Progenitor cell of endocrine pancreas (in vitro differentiated cells): ENCODE measurements at regions not wholly inside any gene's neighbourhood (a gene's known extent, or its start where the extent isn't known, plus 50 kb on each side); places are given as distances from the start of the nearest gene placed in this dataset.

Source experiments
- DNase-seq: peaks from one replicate; pipeline ENCODE4 v3.0.0; 2021; ENCODE audit warnings: low spot score; ENCODE audit not compliant: unreplicated experiment
- H3K27ac Mint-ChIP-seq: 2 replicates; pipeline ENCODE4 v1.8.0; 2021; ENCODE audit warnings: mild to moderate bottlenecking, moderate library complexity, mixed read lengths
- H3K27me3 Mint-ChIP-seq: 2 replicates; pipeline ENCODE4 v1.8.0; 2021; ENCODE audit warnings: mixed read lengths
- H3K36me3 Mint-ChIP-seq: 2 replicates; pipeline ENCODE4 v1.8.0; 2022; ENCODE audit warnings: mixed read lengths; ENCODE audit not compliant: insufficient read depth
- H3K4me1 Mint-ChIP-seq: 2 replicates; pipeline ENCODE4 v1.8.0; 2021; ENCODE audit warnings: low read depth, mixed read lengths
- H3K4me3 Mint-ChIP-seq: 2 replicates; pipeline ENCODE4 v1.8.0; 2021; ENCODE audit warnings: low read depth, mild to moderate bottlenecking, moderate library complexity, mixed read lengths
- H3K9me3 Mint-ChIP-seq: 2 replicates; pipeline ENCODE4 v1.8.0; 2021; ENCODE audit warnings: low read depth, mixed read lengths
- CTCF ChIP-seq: fragments of 200-600 bp; sonication (generic); IDR thresholded peaks from one replicate; pipeline ENCODE4 v1.5.0; 2021; ENCODE audit warnings: antibody characterized with exemption, mild to moderate bottlenecking; ENCODE audit not compliant: unreplicated experiment

DNA sequence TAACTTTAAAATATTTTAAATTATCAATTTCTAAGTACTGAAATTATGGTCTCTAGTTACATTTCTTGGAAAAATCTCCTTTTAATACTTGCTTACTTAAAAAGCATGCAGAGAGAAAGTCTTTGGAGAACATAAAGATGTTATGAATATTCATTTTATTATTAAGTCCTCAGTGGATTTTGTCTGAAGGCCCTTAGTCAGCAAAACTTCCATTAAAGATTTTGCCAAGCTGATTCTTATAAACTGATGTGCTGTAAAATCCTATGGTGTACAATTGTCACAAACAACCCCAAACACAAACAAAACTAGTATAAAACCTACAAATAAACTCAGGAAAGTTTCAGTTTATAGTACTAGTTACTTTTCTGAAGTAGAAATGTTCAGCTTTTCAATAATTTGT lies 372.7 kb downstream of the MEI4 start:
- Mint-ChIP-seq H3K27ac (no peak overlapping the region), H3K9me3 (no peaks in the 10 kb centered on the region), H3K27me3 (no peaks in the 10 kb centered on the region), H3K4me3 (no peak overlapping the region), H3K36me3 (no peaks in the 10 kb centered on the region), H3K4me1 (peaks cover 5% of the 10 kb centered on the region)
- TF ChIP-seq CTCF = no peak
- DNase-seq = no peak

GRCh38 chr6:78031228-78031627 lies 378.4 kb downstream of the MEI4 start:
- H3K27ac Mint-ChIP-seq = no peak overlapping the region
- peaks cover 11% of the 10 kb centered on the region for H3K9me3 Mint-ChIP-seq
- H3K27me3 Mint-ChIP-seq = no peaks in the 10 kb centered on the region
- H3K36me3 Mint-ChIP-seq = peaks cover 3% of the 10 kb centered on the region
- TF ChIP-seq CTCF = no peak
- H3K4me1 Mint-ChIP-seq = peaks cover 7% of the 10 kb centered on the region
- no peak overlapping the region for H3K4me3 Mint-ChIP-seq
- DNase-seq = no peak

DNA sequence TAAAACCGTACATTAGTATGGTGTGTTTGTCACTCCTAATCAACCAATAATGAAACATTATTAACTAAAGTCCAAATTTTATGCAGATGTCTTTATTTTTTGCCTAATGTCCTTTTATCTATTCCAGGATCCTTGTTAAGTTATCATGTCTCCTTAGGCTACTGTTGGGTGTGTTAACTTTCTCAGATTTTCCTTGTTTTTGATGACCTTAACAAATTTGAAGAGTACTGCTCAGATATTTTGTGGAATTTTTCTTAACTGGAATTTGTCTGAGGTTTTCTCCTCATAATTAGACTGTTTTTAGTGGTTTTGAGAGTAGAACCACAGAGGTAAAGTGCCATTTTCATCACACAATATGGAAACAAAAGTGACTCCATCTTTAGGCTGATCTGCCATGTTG lies 406.3 kb downstream of the MEI4 start:
- H3K27ac Mint-ChIP-seq = no peak overlapping the region
- no peaks in the 10 kb centered on the region for H3K27me3 Mint-ChIP-seq
- no peaks in the 10 kb centered on the region for H3K9me3 Mint-ChIP-seq
- no peaks in the 10 kb centered on the region for H3K4me1 Mint-ChIP-seq
- DNase-seq = no peak
- no peaks in the 10 kb centered on the region for H3K36me3 Mint-ChIP-seq
- H3K4me3 Mint-ChIP-seq = no peak overlapping the region
- no peak for TF ChIP-seq CTCF

GRCh38 chr6:78062993-78063392 lies 410.2 kb downstream of the MEI4 start:
- Mint-ChIP-seq H3K4me3 (no peak overlapping the region), H3K27ac (no peak overlapping the region), H3K27me3 (no peaks in the 10 kb centered on the region), H3K36me3 (no peaks in the 10 kb centered on the region), H3K4me1 (no peaks in the 10 kb centered on the region), H3K9me3 (peaks cover 3% of the 10 kb centered on the region)
- TF ChIP-seq CTCF = no peak
- no peak for DNase-seq

DNA sequence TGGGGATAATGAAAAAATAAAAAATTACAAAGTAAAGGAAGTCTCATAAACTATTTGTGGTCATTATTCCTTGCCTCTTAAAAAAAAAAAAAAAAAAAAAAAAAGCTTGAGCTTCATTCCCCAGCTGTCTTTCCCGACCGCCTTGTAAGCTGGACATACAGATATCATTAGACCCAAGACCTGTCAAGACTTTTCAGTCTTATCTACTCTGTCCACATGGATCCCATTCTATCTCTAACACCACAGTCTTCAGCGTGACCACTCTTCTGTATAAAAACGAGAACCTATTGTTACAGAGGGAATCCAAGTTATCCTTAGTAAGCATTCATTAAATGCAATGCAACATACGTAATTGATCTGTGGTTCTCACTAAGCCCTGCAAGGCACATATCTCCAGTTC lies 423.5 kb downstream of the MEI4 start:
- H3K9me3 Mint-ChIP-seq = peaks cover 5% of the 10 kb centered on the region
- no peaks in the 10 kb centered on the region for H3K27me3 Mint-ChIP-seq
- H3K4me1 Mint-ChIP-seq = peaks cover 5% of the 10 kb centered on the region
- DNase-seq = no peak
- H3K36me3 Mint-ChIP-seq = no peaks in the 10 kb centered on the region
- no peak overlapping the region for H3K27ac Mint-ChIP-seq
- TF ChIP-seq CTCF = no peak
- H3K4me3 Mint-ChIP-seq = no peak overlapping the region
